OCI-LY1 (cell line): ENCODE measurements at regions not wholly inside any gene's neighbourhood (a gene's known extent, or its start where the extent isn't known, plus 50 kb on each side); places are given as distances from the start of the nearest gene placed in this dataset.

Experiments used
- H2AFZ ChIP-seq: fragments of 200-600 bp; sonication (generic), shearing (Covaris generic); 2 replicates; pipeline ENCODE4 v1.6.0; 2014; ENCODE audit warnings: antibody characterized with exemption, mild to moderate bottlenecking, low read length
- H3F3A ChIP-seq: fragments of 200-600 bp; sonication (generic), shearing (Covaris generic); 2 replicates; pipeline ENCODE4 v1.6.0; 2014; ENCODE audit warnings: mild to moderate bottlenecking, antibody characterized with exemption, low read length, moderate library complexity; ENCODE audit not compliant: insufficient read depth
- H3K27ac ChIP-seq: fragments of 200-600 bp; sonication (generic); 2 replicates; pipeline ENCODE4 v1.5.1; 2014; ENCODE audit warnings: low read length, mixed run types, mild to moderate bottlenecking, low read depth; ENCODE audit not compliant: poor library complexity, severe bottlenecking
- H3K27me3 ChIP-seq: fragments of 200-600 bp; sonication (generic); 2 replicates; pipeline ENCODE4 v1.6.0; 2014; ENCODE audit warnings: antibody characterized with exemption, mild to moderate bottlenecking, low read length, moderate library complexity; ENCODE audit not compliant: insufficient read depth
- H3K36me3 ChIP-seq: fragments of 200-600 bp; sonication (generic); 2 replicates; pipeline ENCODE4 v1.6.1; 2014; ENCODE audit warnings: mild to moderate bottlenecking, antibody characterized with exemption, low read length, moderate library complexity, mixed read lengths; ENCODE audit not compliant: insufficient read depth
- H3K4me1 ChIP-seq: fragments of 200-600 bp; sonication (generic); 2 replicates; pipeline ENCODE4 v1.5.1; 2014; ENCODE audit warnings: mild to moderate bottlenecking, low read length, moderate library complexity; ENCODE audit not compliant: insufficient read depth, severe bottlenecking
- H3K4me2 ChIP-seq: fragments of 200-600 bp; sonication (generic), shearing (Covaris generic); 2 replicates; pipeline ENCODE4 v1.6.1; 2014; ENCODE audit warnings: low read length
- H3K4me3 ChIP-seq: fragments of 200-600 bp; sonication (generic); 2 replicates; pipeline ENCODE4 v1.5.1; 2014; ENCODE audit warnings: low read length, low read depth, mild to moderate bottlenecking, mixed read lengths; ENCODE audit not compliant: poor library complexity, severe bottlenecking
- H3K79me2 ChIP-seq: fragments of 200-600 bp; shearing (Covaris generic); 2 replicates; pipeline ENCODE4 v1.6.1; 2016; ENCODE audit warnings: mixed run types, low read length, mixed read lengths; ENCODE audit not compliant: insufficient read depth
- H3K9ac ChIP-seq: fragments of 200-600 bp; sonication (generic), shearing (Covaris generic); 2 replicates; pipeline ENCODE4 v1.6.1; 2014; ENCODE audit warnings: mild to moderate bottlenecking, low read length, mixed read lengths
- H3K9me2 ChIP-seq: fragments of 200-600 bp; sonication (generic), shearing (Covaris generic); 2 replicates; pipeline ENCODE4 v1.6.1; 2014; ENCODE audit warnings: low read depth, mild to moderate bottlenecking, low read length, mixed read lengths
- H3K9me3 ChIP-seq: fragments of 200-600 bp; shearing (Covaris generic); 2 replicates; pipeline ENCODE4 v1.6.1; 2014; ENCODE audit warnings: low read length, mixed read lengths
- H4K20me1 ChIP-seq: fragments of 200-600 bp; sonication (generic), shearing (Covaris generic); 2 replicates; pipeline ENCODE4 v1.6.0; 2016; ENCODE audit warnings: mild to moderate bottlenecking, low read length; ENCODE audit not compliant: insufficient read depth
- EZH2 ChIP-seq: fragments of 200-600 bp; sonication (generic), shearing (Covaris generic); IDR thresholded peaks from 2 replicates; pipeline ENCODE4 v1.8.0; 2017; ENCODE audit warnings: borderline replicate concordance, mixed run types, mild to moderate bottlenecking, antibody characterized with exemption, low read length, moderate library complexity, mixed read lengths
- TF ChIP-seq, protein P1 (sequence below): fragments of 200-600 bp; sonication (generic), shearing (Covaris generic); IDR thresholded peaks from 2 replicates; pipeline ENCODE4 v1.5.1; 2017; ENCODE audit warnings: mild to moderate bottlenecking, antibody characterized with exemption, low read length, moderate library complexity, mixed read lengths

DNA sequence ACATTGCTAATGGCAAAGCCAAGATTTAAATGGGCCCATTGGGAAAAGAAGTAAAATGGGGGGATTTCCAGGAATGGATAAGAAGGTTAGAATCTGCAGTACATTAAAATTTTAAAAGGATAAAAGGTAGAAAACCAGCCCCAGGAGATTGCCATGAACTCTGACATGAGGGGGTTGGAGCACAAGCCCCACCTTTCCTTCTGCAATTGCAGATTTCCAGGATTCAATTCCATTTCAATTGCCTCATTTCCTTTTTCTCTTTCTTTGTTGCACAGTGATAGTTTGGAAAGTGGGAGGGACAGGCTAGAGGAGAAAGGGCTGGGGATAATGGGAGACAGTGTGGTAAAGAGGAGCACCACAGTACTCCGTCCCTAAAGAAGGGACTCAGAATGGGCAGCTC is 238.5 kb upstream of the RAB4A start:
- Histone ChIP-seq H3K9me2 (no peaks in the 10 kb centered on the region), H3K79me2 (no peaks in the 10 kb centered on the region), H3K36me3 (no peaks in the 10 kb centered on the region), H3K9ac (no peak overlapping the region), H2AFZ (no peak overlapping the region), H4K20me1 (no peaks in the 10 kb centered on the region), H3K4me2 (no peak overlapping the region), H3K4me3 (no peak overlapping the region), H3K27me3 (no peaks in the 10 kb centered on the region), H3K4me1 (peaks cover 19% of the 10 kb centered on the region), H3F3A (no peaks in the 10 kb centered on the region), H3K9me3 (no peaks in the 10 kb centered on the region), H3K27ac (no peak overlapping the region)
- TF ChIP-seq, protein P1, sequence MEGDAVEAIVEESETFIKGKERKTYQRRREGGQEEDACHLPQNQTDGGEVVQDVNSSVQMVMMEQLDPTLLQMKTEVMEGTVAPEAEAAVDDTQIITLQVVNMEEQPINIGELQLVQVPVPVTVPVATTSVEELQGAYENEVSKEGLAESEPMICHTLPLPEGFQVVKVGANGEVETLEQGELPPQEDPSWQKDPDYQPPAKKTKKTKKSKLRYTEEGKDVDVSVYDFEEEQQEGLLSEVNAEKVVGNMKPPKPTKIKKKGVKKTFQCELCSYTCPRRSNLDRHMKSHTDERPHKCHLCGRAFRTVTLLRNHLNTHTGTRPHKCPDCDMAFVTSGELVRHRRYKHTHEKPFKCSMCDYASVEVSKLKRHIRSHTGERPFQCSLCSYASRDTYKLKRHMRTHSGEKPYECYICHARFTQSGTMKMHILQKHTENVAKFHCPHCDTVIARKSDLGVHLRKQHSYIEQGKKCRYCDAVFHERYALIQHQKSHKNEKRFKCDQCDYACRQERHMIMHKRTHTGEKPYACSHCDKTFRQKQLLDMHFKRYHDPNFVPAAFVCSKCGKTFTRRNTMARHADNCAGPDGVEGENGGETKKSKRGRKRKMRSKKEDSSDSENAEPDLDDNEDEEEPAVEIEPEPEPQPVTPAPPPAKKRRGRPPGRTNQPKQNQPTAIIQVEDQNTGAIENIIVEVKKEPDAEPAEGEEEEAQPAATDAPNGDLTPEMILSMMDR = no peak
- TF ChIP-seq EZH2 = no peak

DNA sequence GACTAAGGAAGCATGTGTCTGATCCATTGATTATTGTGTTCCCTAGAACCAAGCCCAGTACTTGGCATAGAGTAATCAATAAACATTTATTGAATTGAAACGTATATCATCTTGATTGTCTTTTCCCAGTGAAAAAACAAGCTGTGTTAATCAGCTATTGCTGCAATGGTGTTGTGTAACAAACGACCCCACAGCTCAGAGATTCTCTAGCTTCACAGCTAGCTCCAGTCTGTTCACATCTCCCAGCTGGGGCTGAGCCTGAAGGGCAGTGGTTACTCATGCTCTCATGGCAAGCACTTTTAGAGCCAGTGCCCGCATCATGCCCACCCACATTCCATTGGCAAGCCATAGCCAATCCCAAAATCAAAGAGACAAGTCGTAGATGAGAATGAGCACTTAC is 237.4 kb upstream of the RAB4A start:
- Histone ChIP-seq H4K20me1 (no peaks in the 10 kb centered on the region), H3K27me3 (no peaks in the 10 kb centered on the region), H3K9ac (no peak overlapping the region), H2AFZ (no peak overlapping the region), H3K4me2 (no peak overlapping the region), H3K36me3 (no peaks in the 10 kb centered on the region), H3K9me3 (no peaks in the 10 kb centered on the region), H3K9me2 (no peaks in the 10 kb centered on the region), H3F3A (no peaks in the 10 kb centered on the region), H3K4me3 (no peak overlapping the region), H3K27ac (no peak overlapping the region), H3K4me1 (peaks cover 19% of the 10 kb centered on the region), H3K79me2 (no peaks in the 10 kb centered on the region)
- TF ChIP-seq EZH2 = no peak
- TF ChIP-seq, protein P1 = no peak

DNA sequence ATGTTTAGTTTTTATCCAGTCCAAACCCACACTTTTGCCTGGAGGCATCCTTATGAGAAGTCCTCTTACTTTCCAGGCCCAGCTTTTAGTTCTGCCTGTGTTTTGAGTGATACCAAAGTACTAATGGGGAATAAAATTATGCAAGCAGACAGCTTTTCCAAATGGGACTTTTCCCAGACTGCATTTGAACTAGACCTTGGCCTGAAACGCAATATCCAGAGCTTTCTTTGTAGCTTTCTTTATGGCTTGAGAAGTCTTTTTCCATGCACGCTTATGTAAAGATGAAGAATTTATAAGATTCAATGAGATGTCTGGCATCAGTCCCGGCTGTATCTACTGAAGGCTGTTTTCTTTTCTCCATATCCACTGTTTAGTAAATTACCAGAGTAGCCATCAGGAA is 236.6 kb upstream of the RAB4A start:
- Histone ChIP-seq H3K4me2 (no peak overlapping the region), H3K36me3 (no peaks in the 10 kb centered on the region), H3K9ac (no peak overlapping the region), H3K27me3 (no peaks in the 10 kb centered on the region), H2AFZ (no peak overlapping the region), H4K20me1 (no peaks in the 10 kb centered on the region), H3K4me3 (no peak overlapping the region), H3K9me3 (no peaks in the 10 kb centered on the region), H3K9me2 (no peaks in the 10 kb centered on the region), H3K27ac (no peak overlapping the region), H3F3A (no peaks in the 10 kb centered on the region), H3K4me1 (peaks cover 19% of the 10 kb centered on the region), H3K79me2 (no peaks in the 10 kb centered on the region)
- TF ChIP-seq EZH2 = no peak
- TF ChIP-seq, protein P1 = no peak
